DMS53 treated with DMSO at 0.1 percent for 48 hours (cell line): ENCODE measurements at regions not wholly inside any gene's neighbourhood (a gene's known extent, or its start where the extent isn't known, plus 50 kb on each side); places are given as distances from the start of the nearest gene placed in this dataset.
"Not testable (repeated sequence)": the region's sequence is repeated elsewhere in the genome, so short reads cannot be mapped to it uniquely, and the experiment has no call there.

ENCODE experiments used
- DNase-seq: peaks from one replicate; lab custom pipeline; 2025; ENCODE audit not compliant: unreplicated experiment; lab: John Stamatoyannopoulos, UW

- no peak for DNase-seq
Observed at GRCh38 chr4:27917381-27917780, 1056.7 kb downstream of the STIM2 start.

- DNase-seq, result no peak
Observed at GRCh38 chr4:27921231-27921630, 1060.6 kb downstream of the STIM2 start.

GRCh38 chr4:27928761-27929540, 1068.3 kb downstream of the STIM2 start:
- DNase-seq, result no peak

GRCh38 chr4:27930291-27930690, 1069.7 kb downstream of the STIM2 start:
- DNase-seq, result no peak

GRCh38 chr4:27930976-27931375, 1070.3 kb downstream of the STIM2 start:
- no peak for DNase-seq

- no peak for DNase-seq
Observed at GRCh38 chr4:27931584-27931983, 1070.9 kb downstream of the STIM2 start.

GRCh38 chr4:27934871-27935270, 1074.2 kb downstream of the STIM2 start:
- DNase-seq, result no peak

GRCh38 chr4:27946799-27947198, 1086.2 kb downstream of the STIM2 start:
- DNase-seq, result no peak

GRCh38 chr4:27947302-27947701, 1086.7 kb downstream of the STIM2 start:
- DNase-seq, result no peak

GRCh38 chr4:27964095-27964494, 1103.5 kb downstream of the STIM2 start:
- no peak for DNase-seq

GRCh38 chr4:27966664-27967063, 1106.0 kb downstream of the STIM2 start:
- DNase-seq, result no peak

- DNase-seq, result no peak
Observed at GRCh38 chr4:27973056-27973455, 1112.4 kb downstream of the STIM2 start.

GRCh38 chr4:27973700-27974099, 1113.1 kb downstream of the STIM2 start:
- peak; percentile 10 for DNase-seq

GRCh38 chr4:27974339-27974738, 1113.7 kb downstream of the STIM2 start:
- no peak for DNase-seq

- not testable (repeated sequence) for DNase-seq
Observed at GRCh38 chr4:27974881-27975280, 1114.2 kb downstream of the STIM2 start.

GRCh38 chr4:27978427-27979109, 1117.9 kb downstream of the STIM2 start:
- DNase-seq, result not testable (repeated sequence)

GRCh38 chr4:27985522-27985921, 1124.9 kb downstream of the STIM2 start:
- no peak for DNase-seq

GRCh38 chr4:27986476-27986875, 1125.8 kb downstream of the STIM2 start:
- no peak for DNase-seq

- no peak for DNase-seq
Observed at GRCh38 chr4:28001698-28002097, 1141.1 kb downstream of the STIM2 start.

- DNase-seq, result no peak
Observed at GRCh38 chr4:28004520-28004919, 1143.9 kb downstream of the STIM2 start.

GRCh38 chr4:28006021-28006420, 1145.4 kb downstream of the STIM2 start:
- DNase-seq, result no peak

GRCh38 chr4:28007693-28008092, 1147.1 kb downstream of the STIM2 start:
- no peak for DNase-seq

GRCh38 chr4:28009541-28009940, 1148.9 kb downstream of the STIM2 start:
- no peak for DNase-seq
